ENCODE measurements at regions not wholly inside any gene's neighbourhood (a gene's known extent, or its start where the extent isn't known, plus 50 kb on each side); places are given as distances from the start of the nearest gene placed in this dataset.

DNA sequence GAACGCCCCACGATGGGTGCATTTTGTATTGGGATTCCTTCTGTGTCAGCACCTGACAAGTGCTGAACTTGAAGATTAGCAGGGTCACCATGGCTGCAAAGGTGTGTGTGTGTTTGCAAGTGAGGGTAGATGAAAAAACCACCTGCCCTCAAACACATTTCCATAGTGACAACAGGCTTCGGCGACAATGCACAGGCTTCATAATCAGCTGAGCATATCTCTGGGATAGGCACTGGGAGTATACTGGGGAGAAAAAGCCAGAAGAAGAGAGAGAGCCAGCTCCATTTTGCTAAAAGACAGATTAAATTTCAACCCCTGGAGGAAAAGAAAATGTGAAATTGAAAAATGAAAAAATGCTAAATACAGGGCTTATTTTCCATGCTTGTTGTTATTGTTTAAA, 656.1 kb downstream of the INHBA start:
- Histone ChIP-seq H2BK120ac (replicated peaks; ENCODE audit: low read depth, low read length) (no peak overlapping the region), H4K5ac (ENCODE audit: insufficient read length, low read depth, low read length) (no peak overlapping the region), H4K91ac (replicated peaks; ENCODE audit: insufficient read length, low read length) (peak overlapping the region; percentile 45), H3K14ac (ENCODE audit: insufficient read length) (no peak overlapping the region), H3K9ac (replicated peaks in 1 of 4; ENCODE audit: extremely low read depth in 1 of 4, low read depth in 3 of 4, low read length in 3 of 4) (no peak overlapping the region), H2BK12ac (ENCODE audit: low read depth, low read length) (no peak overlapping the region), H4K20me1 (replicated peaks in 1 of 2; ENCODE audit: control insufficient read depth in 1 of 2, insufficient read depth in 2 of 2, low read length in 2 of 2) (no peaks in the 10 kb centered on the region), H3K27ac (ENCODE audit: low read depth, low read length) (no peak overlapping the region), H3K79me2 (ENCODE audit: control insufficient read depth in 1 of 2, insufficient read depth in 2 of 2, low read length in 2 of 2) (no peaks in the 10 kb centered on the region), H3K23me2 (ENCODE audit: low read depth, low read length) (no peaks in the 10 kb centered on the region), H3K4me3 (ENCODE audit: extremely low read depth in 1 of 4, insufficient read depth in 2 of 4, low read depth in 3 of 4, low read length in 4 of 4) (no peak overlapping the region), H3K79me1 (ENCODE audit: low read depth, low read length) (no peaks in the 10 kb centered on the region), H2AFZ (ENCODE audit: low read length) (no peak overlapping the region), H3K4me2 (ENCODE audit: insufficient read depth in 1 of 2, low read depth in 2 of 2, low read length in 2 of 2) (no peak overlapping the region), H3K27me3 (replicated peaks in 1 of 4; ENCODE audit: control insufficient read depth in 3 of 4, extremely low read depth in 1 of 4, insufficient read depth in 3 of 4, low read length in 3 of 4) (peaks cover 0 to 2% (median 0%) of the 10 kb centered on the region in 4 experiments; a peak in 1 of 7 replicates), H4K8ac (ENCODE audit: extremely low read depth, insufficient read depth, low read length) (no peak overlapping the region), H3K4ac (replicated peaks; ENCODE audit: insufficient read length, low read depth, low read length) (no peak overlapping the region), H3K23ac (ENCODE audit: insufficient read length) (no peak overlapping the region), H3K56ac (replicated peaks; ENCODE audit: insufficient read length, low read depth, low read length) (no peak overlapping the region), H2BK15ac (ENCODE audit: low read length) (no peak overlapping the region), H3K36me3 (ENCODE audit: control insufficient read depth in 2 of 4, insufficient read depth in 4 of 4, low read length in 3 of 4) (no peaks in the 10 kb centered on the region), H2BK20ac (ENCODE audit: low read length) (no peak overlapping the region), H3K9me3 (ENCODE audit: insufficient read depth in 2 of 2, low read depth in 1 of 2, low read length in 1 of 2) (no peaks in the 10 kb centered on the region), H2BK5ac (ENCODE audit: low read depth, low read length) (no peak overlapping the region), H3K18ac (ENCODE audit: extremely low read depth, low read length) (no peak overlapping the region), H3K4me1 (replicated peaks in 1 of 4; ENCODE audit: control insufficient read depth in 3 of 4, insufficient read depth in 4 of 4, low read length in 3 of 4) (peaks cover 0 to 3% (median 0%) of the 10 kb centered on the region in 4 experiments; a peak in 1 of 7 replicates), H2AK5ac (ENCODE audit: low read depth, low read length) (no peak overlapping the region)
- FAIRE-seq (no peak), DNase-seq (ENCODE audit: low read depth in 1 of 2, low spot score in 2 of 2) (no peak)
- ChIA-PET POLR2A (ENCODE audit: partially characterized antibody) (no interaction called here), CTCF (ENCODE audit: partially characterized antibody) (interaction anchor here (0.9 to 2.3 kb wide), 5 partner anchors 9 to 658 kb away, joined by 3 to 6 read pairs (median 4); no protein-coding TSS in a partner anchor)
- 84% methylated on average over 4 of the region's 4 CpGs; no CpG with 5 or more reads in 1 of the 2 experiments for WGBS, 2 experiments (ENCODE audit: extremely low coverage in 1 of 2, insufficient coverage in 1 of 2, insufficient read length in 1 of 2, insufficient replicate concordance in 2 of 2, low coverage in 1 of 2, low lambda C conversion rate in 2 of 2, missing lambda C conversion rate in 1 of 2)
- TF ChIP-seq PHF8 (conservative IDR thresholded peaks at IDR 0.05; ENCODE audit: low read depth, low read length) (no peak), TBP (IDR thresholded peaks at IDR 0.05; ENCODE audit: low read depth, low read length) (no peak), JUND (IDR thresholded peaks at IDR 0.05; ENCODE audit: low read length) (no peak), GTF2F1 (IDR thresholded peaks at IDR 0.05; ENCODE audit: borderline replicate concordance, low read depth, low read length) (no peak), TEAD4 (IDR thresholded peaks at IDR 0.05; ENCODE audit: low read depth, low read length) (no peak), KDM5A (IDR thresholded peaks at IDR 0.05; ENCODE audit: low read length) (no peak), BRCA1 (IDR thresholded peaks at IDR 0.05; ENCODE audit: low read depth, low read length) (no peak), SIX5 (IDR thresholded peaks at IDR 0.05; ENCODE audit: low read depth, low read length) (no peak), SRF (IDR thresholded peaks at IDR 0.05; ENCODE audit: low read depth, low read length) (no peak), ASH2L (IDR thresholded peaks at IDR 0.05; ENCODE audit: low read length) (no peak), EGR1 (IDR thresholded peaks at IDR 0.05; ENCODE audit: borderline replicate concordance, low read depth, low read length) (no peak), SIN3A (conservative IDR thresholded peaks at IDR 0.05 in 1 of 2, IDR thresholded peaks at IDR 0.05 in 1 of 2; ENCODE audit: low read depth in 1 of 2, low read length in 2 of 2) (no peak), CHD1 (IDR thresholded peaks at IDR 0.05; ENCODE audit: low read depth, low read length) (no peak), YY1 (IDR thresholded peaks at IDR 0.05; ENCODE audit: low read depth, low read length) (no peak)
- TF ChIP-seq, protein P1, sequence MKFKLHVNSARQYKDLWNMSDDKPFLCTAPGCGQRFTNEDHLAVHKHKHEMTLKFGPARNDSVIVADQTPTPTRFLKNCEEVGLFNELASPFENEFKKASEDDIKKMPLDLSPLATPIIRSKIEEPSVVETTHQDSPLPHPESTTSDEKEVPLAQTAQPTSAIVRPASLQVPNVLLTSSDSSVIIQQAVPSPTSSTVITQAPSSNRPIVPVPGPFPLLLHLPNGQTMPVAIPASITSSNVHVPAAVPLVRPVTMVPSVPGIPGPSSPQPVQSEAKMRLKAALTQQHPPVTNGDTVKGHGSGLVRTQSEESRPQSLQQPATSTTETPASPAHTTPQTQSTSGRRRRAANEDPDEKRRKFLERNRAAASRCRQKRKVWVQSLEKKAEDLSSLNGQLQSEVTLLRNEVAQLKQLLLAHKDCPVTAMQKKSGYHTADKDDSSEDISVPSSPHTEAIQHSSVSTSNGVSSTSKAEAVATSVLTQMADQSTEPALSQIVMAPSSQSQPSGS (IDR thresholded peaks at IDR 0.05; ENCODE audit: low read length), result no peak
